Loucy (cell line): ENCODE measurements at regions not wholly inside any gene's neighbourhood (a gene's known extent, or its start where the extent isn't known, plus 50 kb on each side); places are given as distances from the start of the nearest gene placed in this dataset.

ENCODE experiments used
- H2AFZ ChIP-seq: fragments of 200-600 bp; sonication (generic); 2 replicates; pipeline ENCODE4 v1.6.0; 2016; ENCODE audit warnings: antibody characterized with exemption, mild to moderate bottlenecking, low read length, moderate library complexity
- H3F3A ChIP-seq: fragments of 200-600 bp; 2 replicates; pipeline ENCODE4 v1.6.0; 2016; ENCODE audit warnings: antibody characterized with exemption, low read depth, mild to moderate bottlenecking
- H3K27me3 ChIP-seq: fragments of 200-600 bp; sonication (generic); 2 replicates; pipeline ENCODE4 v1.6.1; 2014; ENCODE audit warnings: low read length, mild to moderate bottlenecking; ENCODE audit not compliant: insufficient read depth, poor library complexity, severe bottlenecking
- H3K36me3 ChIP-seq: fragments of 200-600 bp; sonication (generic); 2 replicates; pipeline ENCODE4 v1.6.1; 2016; ENCODE audit warnings: low read length; ENCODE audit not compliant: insufficient read depth
- H3K4me1 ChIP-seq: fragments of 200-600 bp; sonication (generic); 2 replicates; pipeline ENCODE4 v1.5.1; 2014; ENCODE audit warnings: low read length, mild to moderate bottlenecking; ENCODE audit not compliant: insufficient read depth, poor library complexity, severe bottlenecking
- H3K4me2 ChIP-seq: fragments of 200-600 bp; sonication (generic); 2 replicates; pipeline ENCODE4 v1.6.0; 2014; ENCODE audit warnings: antibody characterized with exemption, low read length, low read depth, mild to moderate bottlenecking; ENCODE audit not compliant: poor library complexity, severe bottlenecking
- H3K4me3 ChIP-seq: fragments of 200-600 bp; sonication (generic); 2 replicates; pipeline ENCODE4 v1.5.1; 2014; ENCODE audit warnings: low read length, mild to moderate bottlenecking, mixed read lengths; ENCODE audit not compliant: poor library complexity, severe bottlenecking
- H3K79me2 ChIP-seq: fragments of 200-600 bp; sonication (generic); 2 replicates; pipeline ENCODE4 v1.6.1; 2014; ENCODE audit warnings: low read length; ENCODE audit not compliant: insufficient read depth
- H3K9ac ChIP-seq: fragments of 200-600 bp; sonication (generic); 2 replicates; pipeline ENCODE4 v1.6.0; 2014; ENCODE audit warnings: mild to moderate bottlenecking, low read depth, low read length, moderate library complexity; ENCODE audit not compliant: poor library complexity, severe bottlenecking
- H3K9me2 ChIP-seq: fragments of 200-600 bp; sonication (generic); replicated peaks from 2 replicates; pipeline ENCODE4 v1.6.1; 2016; ENCODE audit warnings: low read depth, low read length, mixed read lengths
- H3K9me3 ChIP-seq: fragments of 200-600 bp; sonication (generic); 2 replicates; pipeline ENCODE4 v1.6.1; 2014; ENCODE audit warnings: mild to moderate bottlenecking, antibody characterized with exemption, low read length, low read depth; ENCODE audit not compliant: insufficient read depth
- H4K20me1 ChIP-seq: fragments of 200-600 bp; sonication (generic); 2 replicates; pipeline ENCODE4 v1.6.0; 2014; ENCODE audit warnings: antibody characterized with exemption, low read length, mild to moderate bottlenecking; ENCODE audit not compliant: insufficient read depth, poor library complexity, severe bottlenecking
- EZH2phosphoT487 ChIP-seq: fragments of 200-600 bp; IDR thresholded peaks from 2 replicates; pipeline ENCODE4 v1.6.1; 2018; ENCODE audit warnings: antibody characterized with exemption, mild to moderate bottlenecking, moderate library complexity, borderline replicate concordance
- TF ChIP-seq, protein P1 (sequence below): fragments of 200-600 bp; sonication (generic); conservative IDR thresholded peaks from 2 replicates; pipeline ENCODE4 v1.5.1; 2014; ENCODE audit warnings: mild to moderate bottlenecking, antibody characterized with exemption, low read length

DNA sequence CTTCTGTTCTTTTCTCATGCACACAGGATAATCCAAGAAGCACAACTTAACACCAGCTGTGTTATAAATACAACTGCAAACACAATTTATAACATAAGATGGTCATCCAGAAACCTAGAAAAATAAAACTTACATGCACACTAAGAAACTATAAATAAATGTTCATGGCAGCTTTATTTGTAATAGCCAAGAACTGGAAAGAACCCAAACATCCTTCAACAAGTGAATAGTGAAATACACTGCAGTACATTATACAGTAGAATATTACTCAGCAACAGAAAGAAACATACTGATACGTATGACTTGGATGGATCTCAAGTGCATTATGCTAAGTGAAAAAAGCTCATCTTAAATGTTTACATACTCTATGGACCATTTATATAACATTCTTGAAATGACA lies 132.7 kb downstream of the SPTSSA start:
- no peak overlapping the region for H2AFZ ChIP-seq
- no peaks in the 10 kb centered on the region for H4K20me1 ChIP-seq
- H3K4me3 ChIP-seq = no peak overlapping the region
- peaks cover 7% of the 10 kb centered on the region for H3K4me1 ChIP-seq
- no peaks in the 10 kb centered on the region for H3K79me2 ChIP-seq
- H3F3A ChIP-seq = no peaks in the 10 kb centered on the region
- H3K4me2 ChIP-seq = no peak overlapping the region
- H3K9me2 ChIP-seq = no peaks in the 10 kb centered on the region
- no peaks in the 10 kb centered on the region for H3K27me3 ChIP-seq
- TF ChIP-seq EZH2phosphoT487 = no peak
- TF ChIP-seq, protein P1, sequence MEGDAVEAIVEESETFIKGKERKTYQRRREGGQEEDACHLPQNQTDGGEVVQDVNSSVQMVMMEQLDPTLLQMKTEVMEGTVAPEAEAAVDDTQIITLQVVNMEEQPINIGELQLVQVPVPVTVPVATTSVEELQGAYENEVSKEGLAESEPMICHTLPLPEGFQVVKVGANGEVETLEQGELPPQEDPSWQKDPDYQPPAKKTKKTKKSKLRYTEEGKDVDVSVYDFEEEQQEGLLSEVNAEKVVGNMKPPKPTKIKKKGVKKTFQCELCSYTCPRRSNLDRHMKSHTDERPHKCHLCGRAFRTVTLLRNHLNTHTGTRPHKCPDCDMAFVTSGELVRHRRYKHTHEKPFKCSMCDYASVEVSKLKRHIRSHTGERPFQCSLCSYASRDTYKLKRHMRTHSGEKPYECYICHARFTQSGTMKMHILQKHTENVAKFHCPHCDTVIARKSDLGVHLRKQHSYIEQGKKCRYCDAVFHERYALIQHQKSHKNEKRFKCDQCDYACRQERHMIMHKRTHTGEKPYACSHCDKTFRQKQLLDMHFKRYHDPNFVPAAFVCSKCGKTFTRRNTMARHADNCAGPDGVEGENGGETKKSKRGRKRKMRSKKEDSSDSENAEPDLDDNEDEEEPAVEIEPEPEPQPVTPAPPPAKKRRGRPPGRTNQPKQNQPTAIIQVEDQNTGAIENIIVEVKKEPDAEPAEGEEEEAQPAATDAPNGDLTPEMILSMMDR = no peak
- H3K36me3 ChIP-seq = no peaks in the 10 kb centered on the region
- H3K9ac ChIP-seq = no peak overlapping the region
- H3K9me3 ChIP-seq = no peaks in the 10 kb centered on the region

DNA sequence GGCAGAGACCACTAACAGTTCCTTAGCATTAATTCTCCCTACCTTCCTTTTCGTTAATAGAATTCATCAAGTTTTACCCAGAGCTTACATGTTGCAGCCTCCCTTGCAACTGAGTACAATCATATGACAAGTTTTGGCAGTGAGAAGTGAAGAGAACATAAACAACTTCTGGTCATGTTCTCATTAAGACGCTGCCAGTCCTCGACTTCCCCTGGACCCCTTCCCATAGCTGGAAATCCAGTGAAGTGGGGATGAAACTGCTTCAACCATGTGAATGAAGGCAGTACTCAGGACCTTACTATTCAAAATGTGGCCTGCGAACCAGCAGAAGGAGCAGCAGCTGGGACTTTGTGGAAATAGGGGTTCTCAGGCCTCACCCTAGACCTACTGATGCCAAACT lies 133.9 kb downstream of the SPTSSA start:
- Histone ChIP-seq H3K79me2 (no peaks in the 10 kb centered on the region), H3F3A (no peaks in the 10 kb centered on the region), H3K4me1 (peaks cover 7% of the 10 kb centered on the region), H3K27me3 (no peaks in the 10 kb centered on the region), H3K4me3 (no peak overlapping the region), H3K36me3 (no peaks in the 10 kb centered on the region), H2AFZ (no peak overlapping the region), H3K9me2 (no peaks in the 10 kb centered on the region), H3K4me2 (no peak overlapping the region), H4K20me1 (no peaks in the 10 kb centered on the region), H3K9me3 (no peaks in the 10 kb centered on the region), H3K9ac (no peak overlapping the region)
- no peak for TF ChIP-seq EZH2phosphoT487
- TF ChIP-seq, protein P1 = no peak

DNA sequence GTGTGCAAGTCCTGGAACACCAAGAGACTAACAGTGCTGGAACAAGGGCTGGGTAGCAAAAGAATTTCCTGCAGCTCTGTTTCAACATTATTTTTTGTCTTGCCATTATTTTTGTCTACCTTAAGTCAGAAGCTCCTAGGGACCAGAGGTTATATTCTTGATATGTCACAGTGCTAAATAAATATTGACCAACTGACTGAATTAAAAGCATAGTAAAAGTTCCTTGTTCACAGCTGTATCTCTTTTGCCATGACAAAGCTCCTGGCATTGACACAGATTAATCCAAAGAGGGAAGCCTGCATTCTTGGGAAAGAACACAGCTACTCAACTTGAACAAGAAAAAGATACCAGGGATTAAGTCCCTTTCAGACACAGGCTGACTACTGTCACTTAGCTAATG lies 136.5 kb downstream of the SPTSSA start:
- H3K9ac ChIP-seq = no peak overlapping the region
- no peaks in the 10 kb centered on the region for H3K4me1 ChIP-seq
- no peak for TF ChIP-seq EZH2phosphoT487
- TF ChIP-seq, protein P1 = no peak
- no peaks in the 10 kb centered on the region for H3K79me2 ChIP-seq
- H3K9me2 ChIP-seq = no peaks in the 10 kb centered on the region
- no peaks in the 10 kb centered on the region for H3K36me3 ChIP-seq
- no peak overlapping the region for H3K4me3 ChIP-seq
- H2AFZ ChIP-seq = no peak overlapping the region
- H3K4me2 ChIP-seq = no peak overlapping the region
- H3K27me3 ChIP-seq = no peaks in the 10 kb centered on the region
- H3K9me3 ChIP-seq = no peaks in the 10 kb centered on the region
- no peaks in the 10 kb centered on the region for H3F3A ChIP-seq
- H4K20me1 ChIP-seq = no peaks in the 10 kb centered on the region
